ENCODE measurements at regions not wholly inside any gene's neighbourhood (a gene's known extent, or its start where the extent isn't known, plus 50 kb on each side); places are given as distances from the start of the nearest gene placed in this dataset.

GRCh38 chr15:47573673-47574072, 143.6 kb upstream of the SEMA6D start:
- Histone ChIP-seq H3K9ac (ENCODE audit: low read length) (no peak overlapping the region), H3K9me3 (ENCODE audit: control insufficient read depth in 1 of 2, insufficient read depth in 1 of 2, low read depth in 1 of 2, low read length in 2 of 2) (peaks cover 12 to 43% of the 10 kb centered on the region in 2 experiments; a peak in 2 of 4 replicates), H3K79me2 (ENCODE audit: insufficient read depth, low read length) (no peaks in the 10 kb centered on the region), H3K9me2 (ENCODE audit: insufficient read depth) (no peaks in the 10 kb centered on the region), H4K20me1 (ENCODE audit: insufficient read depth) (no peaks in the 10 kb centered on the region), H3K36me3 (ENCODE audit: control insufficient read depth in 1 of 2, insufficient read depth in 2 of 2, low read length in 2 of 2) (no peaks in the 10 kb centered on the region), H3K27ac (ENCODE audit: low read depth, low read length) (no peak overlapping the region), H3K27me3 (ENCODE audit: insufficient read depth, low read length) (no peaks in the 10 kb centered on the region), H3K4me2 (ENCODE audit: low read length) (no peak overlapping the region), H3K4me3 (replicated peaks in 1 of 2; ENCODE audit: low read depth in 1 of 2, low read length in 2 of 2) (no peak overlapping the region), H2AFZ (ENCODE audit: low read depth, low read length, poor library complexity, severe bottlenecking) (no peak overlapping the region), H3K4me1 (ENCODE audit: control insufficient read depth in 1 of 2, insufficient read depth in 2 of 2, low read length in 2 of 2) (no peaks in the 10 kb centered on the region)
- CTCF ChIA-PET, result no interaction called here
- intact Hi-C loops (cut with micrococcal nuclease), result no loop called here
- DNase-seq (ENCODE audit: low read depth, low spot score) (no peak), ATAC-seq (no peak)
- BruUV-seq (replicated peaks), result no TSS peak
- TF ChIP-seq ZBTB33 (IDR thresholded peaks at IDR 0.05; ENCODE audit: extremely low read depth, insufficient replicate concordance, low read length) (no peak), FOSL1 (IDR thresholded peaks at IDR 0.05; ENCODE audit: low read depth) (no peak), CEBPB (IDR thresholded peaks at IDR 0.05; ENCODE audit: low read depth) (no peak), POLR2A (IDR thresholded peaks at IDR 0.05; ENCODE audit: borderline replicate concordance, extremely low read depth, insufficient read depth, insufficient read length) (no peak), POLR2AphosphoS5 (IDR thresholded peaks at IDR 0.05; ENCODE audit: low read depth, low read length) (no peak), JUND (IDR thresholded peaks at IDR 0.05) (no peak), REST (IDR thresholded peaks at IDR 0.05; ENCODE audit: low read depth) (no peak), RAD21 (IDR thresholded peaks at IDR 0.05; ENCODE audit: low read depth) (no peak), TCF7L2 (IDR thresholded peaks at IDR 0.05; ENCODE audit: borderline replicate concordance, extremely low read depth, insufficient read depth, insufficient read length) (no peak), MAX (IDR thresholded peaks at IDR 0.05) (no peak), EGR1 (IDR thresholded peaks at IDR 0.05; ENCODE audit: low read depth) (no peak), SP1 (IDR thresholded peaks at IDR 0.05; ENCODE audit: low read depth) (no peak), SRF (IDR thresholded peaks at IDR 0.05; ENCODE audit: low read depth) (no peak), ATF3 (IDR thresholded peaks at IDR 0.05) (no peak), ZFX (IDR thresholded peaks at IDR 0.05) (no peak)
- RAD21 ChIA-PET (ENCODE audit: low non-redundant PET in 1 of 2, low total read pairs in 2 of 2, uncharacterized antibody in 2 of 2, unreplicated experiment in 2 of 2), result no interaction called here
- POLR2A ChIA-PET, result no interaction called here

All from HCT116 (cell line).